Natural killer cell (primary cell): ENCODE measurements at regions not wholly inside any gene's neighbourhood (a gene's known extent, or its start where the extent isn't known, plus 50 kb on each side); places are given as distances from the start of the nearest gene placed in this dataset.

Experiments
- ATAC-seq, 3 donors: fragments of 150-1000 bp in 2 of 3; fragments of 200-7000 bp in 1 of 3; cut with Tn5 transposase; 1 replicate in 1 of 3; 2 replicates in 2 of 3; pipeline ENCODE4 v1.10.0; 2021; ENCODE audit warnings: mild to moderate bottlenecking in 2 of 3, moderate library complexity in 2 of 3
- DNase-seq, 2 donors: peaks; one replicate each; pipeline versions ENCODE4 v3.0.0 to v3.0.0-alpha.2; 2013 to 2021; ENCODE audit warnings: mixed read lengths in 1 of 2
- H3K27ac ChIP-seq: one replicate; pipeline ENCODE4 v1.5.1; 2013; ENCODE audit warnings: mild to moderate bottlenecking, low read length
- H3K27me3 ChIP-seq: one replicate; pipeline ENCODE4 v1.6.1; 2013; ENCODE audit warnings: low read length; ENCODE audit not compliant: control insufficient read depth, insufficient read depth
- H3K36me3 ChIP-seq: one replicate; pipeline ENCODE4 v1.6.1; 2013; ENCODE audit warnings: low read length; ENCODE audit not compliant: control insufficient read depth, insufficient read depth
- H3K4me1 ChIP-seq: one replicate; pipeline ENCODE4 v1.6.1; 2013; ENCODE audit warnings: low read length; ENCODE audit not compliant: control insufficient read depth, insufficient read depth
- H3K4me3 ChIP-seq: one replicate; pipeline ENCODE4 v1.5.1; 2013; ENCODE audit warnings: low read length
- H3K9me3 ChIP-seq: one replicate; pipeline ENCODE4 v1.6.1; 2013; ENCODE audit warnings: low read length; ENCODE audit not compliant: control insufficient read depth, insufficient read depth
- H3K27ac Mint-ChIP-seq, 2 donors: one replicate each; pipeline ENCODE4 v1.8.0; 2022; ENCODE audit warnings: mild to moderate bottlenecking in 2 of 2, mixed read lengths in 2 of 2, moderate library complexity in 1 of 2
- H3K27me3 Mint-ChIP-seq, 2 donors: one replicate each; pipeline ENCODE4 v1.8.0; 2022; ENCODE audit warnings: low read depth in 2 of 2, mixed read lengths in 2 of 2
- H3K36me3 Mint-ChIP-seq: one replicate; pipeline ENCODE4 v1.8.0; 2022; ENCODE audit warnings: mixed read lengths
- H3K4me1 Mint-ChIP-seq, 2 donors: one replicate each; pipeline ENCODE4 v1.8.0; 2022; ENCODE audit warnings: mixed read lengths in 2 of 2
- H3K4me3 Mint-ChIP-seq: one replicate; pipeline ENCODE4 v1.8.0; 2022; ENCODE audit warnings: mild to moderate bottlenecking, moderate library complexity, mixed read lengths
- H3K9me3 Mint-ChIP-seq, 2 donors: one replicate each; pipeline ENCODE4 v1.8.0; 2022; ENCODE audit warnings: mixed read lengths in 2 of 2
- WGBS: methylation state at CpG from one replicate; pipeline ENCODE4 v1.1.7; 2013; ENCODE audit warnings: missing lambda C conversion rate; ENCODE audit not compliant: insufficient coverage; 5-methylcytosine and 5-hydroxymethylcytosine counted together
- intact Hi-C: fragments of 100-400 bp; cut with micrococcal nuclease; formaldehyde crosslinking; loops from one replicate; pipeline ENCODE4 v1.14.2; 2022
- TF ChIP-seq, protein P1 (sequence below): fragments of 200-600 bp; IDR thresholded peaks from one replicate; pipeline ENCODE4 v1.8.0; 2022; ENCODE audit warnings: antibody characterized with exemption

DNA sequence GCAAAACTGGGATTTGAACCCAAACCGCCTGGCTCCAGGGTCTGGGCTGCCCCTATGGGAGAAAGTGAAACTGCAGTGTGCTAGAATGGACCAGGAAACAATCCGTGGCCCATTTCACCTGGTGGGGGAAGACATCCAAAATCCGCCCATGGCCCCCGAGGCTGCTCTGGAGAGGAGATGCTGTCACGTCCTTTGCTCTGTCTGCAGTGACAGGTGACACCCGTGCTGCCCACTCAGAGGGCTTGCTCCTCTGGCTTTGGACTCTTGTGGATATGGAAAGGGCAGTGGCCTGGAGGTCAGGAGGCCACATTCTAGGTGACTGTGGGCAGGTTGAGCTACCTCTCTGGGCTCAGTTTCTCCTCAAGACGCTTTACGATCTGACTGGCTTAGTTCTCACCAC, 151.2 kb upstream of the GPR26 start:
- DNase-seq: no peak
- ATAC-seq: no peak
- no peak overlapping the region for H3K27ac ChIP-seq
- H3K4me1 Mint-ChIP-seq: no peaks in the 10 kb centered on the region
- H3K9me3 ChIP-seq: no peaks in the 10 kb centered on the region
- H3K36me3 ChIP-seq: no peaks in the 10 kb centered on the region
- TF ChIP-seq, protein P1, sequence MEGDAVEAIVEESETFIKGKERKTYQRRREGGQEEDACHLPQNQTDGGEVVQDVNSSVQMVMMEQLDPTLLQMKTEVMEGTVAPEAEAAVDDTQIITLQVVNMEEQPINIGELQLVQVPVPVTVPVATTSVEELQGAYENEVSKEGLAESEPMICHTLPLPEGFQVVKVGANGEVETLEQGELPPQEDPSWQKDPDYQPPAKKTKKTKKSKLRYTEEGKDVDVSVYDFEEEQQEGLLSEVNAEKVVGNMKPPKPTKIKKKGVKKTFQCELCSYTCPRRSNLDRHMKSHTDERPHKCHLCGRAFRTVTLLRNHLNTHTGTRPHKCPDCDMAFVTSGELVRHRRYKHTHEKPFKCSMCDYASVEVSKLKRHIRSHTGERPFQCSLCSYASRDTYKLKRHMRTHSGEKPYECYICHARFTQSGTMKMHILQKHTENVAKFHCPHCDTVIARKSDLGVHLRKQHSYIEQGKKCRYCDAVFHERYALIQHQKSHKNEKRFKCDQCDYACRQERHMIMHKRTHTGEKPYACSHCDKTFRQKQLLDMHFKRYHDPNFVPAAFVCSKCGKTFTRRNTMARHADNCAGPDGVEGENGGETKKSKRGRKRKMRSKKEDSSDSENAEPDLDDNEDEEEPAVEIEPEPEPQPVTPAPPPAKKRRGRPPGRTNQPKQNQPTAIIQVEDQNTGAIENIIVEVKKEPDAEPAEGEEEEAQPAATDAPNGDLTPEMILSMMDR: no peak
- no peaks in the 10 kb centered on the region for H3K4me1 ChIP-seq
- H3K4me3 Mint-ChIP-seq: no peak overlapping the region
- peaks cover 14 to 21% of the 10 kb centered on the region in 2 donors for H3K27me3 Mint-ChIP-seq
- H3K27ac Mint-ChIP-seq: no peak overlapping the region
- no peaks in the 10 kb centered on the region for H3K36me3 Mint-ChIP-seq
- intact Hi-C loops: no loop called here
- no peaks in the 10 kb centered on the region for H3K9me3 Mint-ChIP-seq
- H3K4me3 ChIP-seq: no peak overlapping the region
- no peaks in the 10 kb centered on the region for H3K27me3 ChIP-seq
- WGBS: 84% methylated on average over 8 of the region's 8 CpGs

DNA sequence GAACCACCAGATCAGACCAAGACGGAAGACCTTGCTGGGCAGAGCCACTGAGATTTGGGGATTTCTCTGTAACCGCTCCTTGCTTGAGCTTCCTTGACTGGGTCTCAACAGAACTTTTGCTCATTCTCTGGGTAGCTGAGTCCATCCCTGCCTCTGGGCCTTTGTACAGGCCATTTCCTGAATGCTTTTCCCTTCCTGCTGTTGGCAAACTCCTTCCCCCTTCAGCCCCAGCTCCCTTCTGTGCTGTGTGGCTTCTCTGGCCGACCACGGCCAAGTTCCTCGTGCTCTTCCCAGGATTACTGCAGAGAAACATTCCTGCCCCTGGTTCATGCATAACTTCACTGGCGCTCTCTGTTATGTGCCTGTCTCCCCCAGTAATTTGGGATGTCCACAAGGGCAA, 150.5 kb upstream of the GPR26 start:
- Mint-ChIP-seq H3K36me3 (no peaks in the 10 kb centered on the region), H3K9me3 (no peaks in the 10 kb centered on the region), H3K4me1 (no peaks in the 10 kb centered on the region), H3K27ac (no peak overlapping the region), H3K27me3 (peaks cover 9 to 16% of the 10 kb centered on the region in 2 donors), H3K4me3 (no peak overlapping the region)
- Histone ChIP-seq H3K27ac (no peak overlapping the region), H3K27me3 (no peaks in the 10 kb centered on the region), H3K4me3 (no peak overlapping the region), H3K36me3 (no peaks in the 10 kb centered on the region), H3K4me1 (no peaks in the 10 kb centered on the region), H3K9me3 (no peaks in the 10 kb centered on the region)
- DNase-seq (no peak), ATAC-seq (no peak)
- TF ChIP-seq, protein P1: no peak
- WGBS: 77% methylated on average over 6 of the region's 6 CpGs
- intact Hi-C loops: no loop called here

DNA sequence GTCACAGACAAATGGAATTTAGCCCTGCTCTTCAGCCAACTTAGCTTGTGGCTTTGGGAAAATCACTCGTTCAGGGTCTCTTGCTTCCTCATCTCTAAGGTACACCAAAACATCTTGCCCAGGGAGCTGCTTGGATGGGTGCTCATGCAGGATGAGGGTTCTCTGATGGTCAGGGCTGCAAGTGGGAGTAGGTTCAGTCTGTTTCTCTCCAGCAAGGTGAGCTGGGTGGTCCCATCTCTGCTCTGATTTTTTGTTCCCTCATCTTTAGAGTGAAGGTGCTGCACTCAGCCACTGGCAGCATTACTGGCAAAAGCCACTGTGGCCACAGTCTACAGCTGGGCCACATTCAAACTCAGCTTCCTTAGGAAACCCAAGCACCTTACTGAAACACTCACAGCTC, 149.9 kb upstream of the GPR26 start:
- peaks cover 9 to 16% of the 10 kb centered on the region in 2 donors for H3K27me3 Mint-ChIP-seq
- no peaks in the 10 kb centered on the region for H3K4me1 ChIP-seq
- H3K4me1 Mint-ChIP-seq: no peaks in the 10 kb centered on the region
- no peak for DNase-seq
- ATAC-seq: no peak
- no peaks in the 10 kb centered on the region for H3K36me3 ChIP-seq
- H3K36me3 Mint-ChIP-seq: no peaks in the 10 kb centered on the region
- H3K27me3 ChIP-seq: no peaks in the 10 kb centered on the region
- intact Hi-C loops: no loop called here
- no peak overlapping the region for H3K27ac ChIP-seq
- no peak overlapping the region for H3K4me3 ChIP-seq
- TF ChIP-seq, protein P1: no peak
- no peak overlapping the region for H3K27ac Mint-ChIP-seq
- WGBS: 67% methylated on average over 1 of the region's 1 CpG
- no peaks in the 10 kb centered on the region for H3K9me3 Mint-ChIP-seq
- H3K9me3 ChIP-seq: no peaks in the 10 kb centered on the region
- H3K4me3 Mint-ChIP-seq: no peak overlapping the region

DNA sequence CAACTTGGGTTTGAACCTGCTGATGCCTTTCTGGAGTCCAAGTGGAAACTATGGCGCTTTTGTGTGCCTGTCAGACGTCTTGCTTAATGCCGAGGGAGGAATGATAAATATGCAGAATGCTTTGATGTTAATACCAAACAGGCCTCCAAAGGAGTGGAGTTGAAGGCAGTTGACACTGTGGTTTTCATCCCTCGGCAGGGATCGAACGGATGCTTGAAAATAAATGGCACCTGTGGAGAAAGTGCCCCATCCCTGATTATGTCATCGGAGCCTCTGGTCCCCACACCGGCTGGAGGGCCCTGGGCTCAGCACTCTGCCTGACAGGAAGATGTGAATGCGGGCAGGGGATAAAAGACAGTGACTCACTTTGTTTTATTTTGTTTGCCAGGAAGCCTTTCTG, 148.7 kb upstream of the GPR26 start:
- DNase-seq: no peak
- Mint-ChIP-seq H3K9me3 (no peaks in the 10 kb centered on the region), H3K27ac (no peak overlapping the region), H3K36me3 (no peaks in the 10 kb centered on the region), H3K4me1 (no peaks in the 10 kb centered on the region), H3K27me3 (peaks cover 9 to 16% of the 10 kb centered on the region in 2 donors), H3K4me3 (no peak overlapping the region)
- intact Hi-C loops: no loop called here
- H3K27ac ChIP-seq: no peak overlapping the region
- no peaks in the 10 kb centered on the region for H3K27me3 ChIP-seq
- no peak for ATAC-seq
- no peaks in the 10 kb centered on the region for H3K36me3 ChIP-seq
- no peaks in the 10 kb centered on the region for H3K4me1 ChIP-seq
- TF ChIP-seq, protein P1: no peak
- WGBS: 74% methylated on average over 9 of the region's 9 CpGs
- no peaks in the 10 kb centered on the region for H3K9me3 ChIP-seq
- no peak overlapping the region for H3K4me3 ChIP-seq
